ENCODE measurements at regions not wholly inside any gene's neighbourhood (a gene's known extent, or its start where the extent isn't known, plus 50 kb on each side); places are given as distances from the start of the nearest gene placed in this dataset.
"Not testable (repeated sequence)": the region's sequence is repeated elsewhere in the genome, so short reads cannot be mapped to it uniquely, and the experiment has no call there.

- ATAC-seq: no peak
Observed at GRCh38 chr9:95574176-95574575, 57.4 kb upstream of the PTCH1 start.

GRCh38 chr9:95573463-95573862 is 56.7 kb upstream of the PTCH1 start:
- ATAC-seq: no peak

GRCh38 chr9:95572381-95573151 is 55.8 kb upstream of the PTCH1 start:
- no peak for ATAC-seq

GRCh38 chr9:95570646-95571045 is 53.9 kb upstream of the PTCH1 start:
- ATAC-seq: no peak

GRCh38 chr9:95570150-95570549 is 53.4 kb upstream of the PTCH1 start:
- no peak for ATAC-seq

- not testable (repeated sequence) for ATAC-seq
Observed at GRCh38 chr9:95568735-95569134, 52.0 kb upstream of the PTCH1 start.

Data from esophagus mucosa (tissue), 1 donor.